GM23248 (cell line): ENCODE measurements at regions not wholly inside any gene's neighbourhood (a gene's known extent, or its start where the extent isn't known, plus 50 kb on each side); places are given as distances from the start of the nearest gene placed in this dataset.

Source experiments
- DNase-seq: peaks from one replicate; pipeline ENCODE4 v3.0.0-alpha.2; 2015
- H2AFZ ChIP-seq: fragments of 200-600 bp; sonication (generic); 2 replicates; pipeline ENCODE4 v1.6.1; 2016; ENCODE audit warnings: antibody characterized with exemption
- H3F3A ChIP-seq: fragments of 200-600 bp; sonication (generic); 2 replicates; pipeline ENCODE4 v1.6.1; 2016; ENCODE audit warnings: mild to moderate bottlenecking, antibody characterized with exemption, mixed run types; ENCODE audit not compliant: insufficient read depth
- H3K27ac ChIP-seq: fragments of 200-600 bp; sonication (generic); 2 replicates; pipeline ENCODE4 v1.5.1; 2016; ENCODE audit warnings: mild to moderate bottlenecking
- H3K27me3 ChIP-seq: fragments of 200-600 bp; sonication (generic); replicated peaks from 2 replicates; pipeline ENCODE4 v1.6.1; 2016; ENCODE audit warnings: mild to moderate bottlenecking; ENCODE audit not compliant: insufficient read depth
- H3K36me3 ChIP-seq: fragments of 200-600 bp; sonication (generic); 2 replicates; pipeline ENCODE4 v1.6.1; 2016; ENCODE audit warnings: low read depth, mild to moderate bottlenecking
- H3K4me1 ChIP-seq: fragments of 200-600 bp; sonication (generic); 2 replicates; pipeline ENCODE4 v1.6.1; 2016; ENCODE audit warnings: mild to moderate bottlenecking; ENCODE audit not compliant: insufficient read depth
- H3K4me2 ChIP-seq: fragments of 200-600 bp; sonication (generic); one replicate; pipeline ENCODE4 v1.6.1; 2016; ENCODE audit warnings: mild to moderate bottlenecking; ENCODE audit not compliant: unreplicated experiment
- H3K4me3 ChIP-seq: fragments of 200-600 bp; sonication (generic); 2 replicates; pipeline ENCODE4 v1.5.1; 2016; ENCODE audit warnings: mild to moderate bottlenecking
- H3K79me2 ChIP-seq: fragments of 200-600 bp; sonication (generic); 2 replicates; pipeline ENCODE4 v1.6.1; 2016; ENCODE audit warnings: mild to moderate bottlenecking; ENCODE audit not compliant: insufficient read depth
- H3K9ac ChIP-seq: fragments of 200-600 bp; sonication (generic); 2 replicates; pipeline ENCODE4 v1.6.1; 2016; ENCODE audit warnings: mild to moderate bottlenecking
- H3K9me2 ChIP-seq: fragments of 200-600 bp; sonication (generic); 2 replicates; pipeline ENCODE4 v1.6.1; 2016; ENCODE audit warnings: mixed run types, mild to moderate bottlenecking, moderate library complexity; ENCODE audit not compliant: insufficient read depth
- H3K9me3 ChIP-seq: fragments of 200-600 bp; sonication (generic); one replicate; pipeline ENCODE4 v1.6.1; 2017; ENCODE audit warnings: low read depth
- H4K20me1 ChIP-seq: fragments of 200-600 bp; sonication (generic); 2 replicates; pipeline ENCODE4 v1.6.0; 2016; ENCODE audit not compliant: insufficient read depth
- EZH2 ChIP-seq: fragments of 200-600 bp; sonication (generic); IDR thresholded peaks from 2 replicates; pipeline ENCODE4 v1.6.1; 2018; ENCODE audit warnings: antibody characterized with exemption, mild to moderate bottlenecking; ENCODE audit not compliant: insufficient read depth, poor library complexity, severe bottlenecking
- EZH2phosphoT487 ChIP-seq: fragments of 200-600 bp; sonication (generic); IDR thresholded peaks from 2 replicates; pipeline ENCODE4 v1.6.1; 2018; ENCODE audit warnings: antibody characterized with exemption, moderate library complexity, mild to moderate bottlenecking, low read depth; ENCODE audit not compliant: insufficient read depth
- WGBS, 2 experiments: methylation state at CpG; one replicate each; pipeline ENCODE4 v1.1.6; 2015 to 2017; ENCODE audit warnings: low lambda C conversion rate in 2 of 2, low coverage in 1 of 2; ENCODE audit errors: missing lambda C conversion rate in 2 of 2; 5-methylcytosine and 5-hydroxymethylcytosine counted together
- in situ Hi-C: fragments of 300-500 bp; cut with MboI; formaldehyde crosslinking; loops from 2 replicates; pipeline ENCODE4 v1.15.0; 2020

GRCh38 chr1:87955038-87955437 lies 626.4 kb downstream of the LMO4 start:
- DNase-seq: no peak
- H3K27ac ChIP-seq: 0 out of 2 replicates have a peak overlapping the region, but pooled peaks have one; percentile 28
- H3K9me2 ChIP-seq: no peaks in the 10 kb centered on the region
- no peak for TF ChIP-seq EZH2
- TF ChIP-seq EZH2phosphoT487: no peak
- no peaks in the 10 kb centered on the region for H3K79me2 ChIP-seq
- no peak overlapping the region for H3K9ac ChIP-seq
- H2AFZ ChIP-seq: 0 out of 2 replicates have a peak overlapping the region, but pooled peaks have one; percentile 30
- peak overlapping the region; percentile 16 for H3K4me2 ChIP-seq
- H4K20me1 ChIP-seq: no peaks in the 10 kb centered on the region
- no peaks in the 10 kb centered on the region for H3K9me3 ChIP-seq
- in situ Hi-C loops: loop anchor here (25.0 kb wide), 1 partner anchor 618 kb away; the partner anchor contains the start of gene LMO4
- H3K36me3 ChIP-seq: no peaks in the 10 kb centered on the region
- H3K4me1 ChIP-seq: peaks cover 45% of the 10 kb centered on the region
- WGBS, 2 experiments: 90 to 95% methylated on average over 5 of the region's 5 CpGs
- H3F3A ChIP-seq: peaks cover 24% of the 10 kb centered on the region
- no peak overlapping the region for H3K4me3 ChIP-seq
- no peaks in the 10 kb centered on the region for H3K27me3 ChIP-seq

- no peaks in the 10 kb centered on the region for H3K9me3 ChIP-seq
- H3K79me2 ChIP-seq: no peaks in the 10 kb centered on the region
- TF ChIP-seq EZH2phosphoT487: no peak
- no peak for TF ChIP-seq EZH2
- WGBS, 2 experiments: 0 to 2% methylated on average over 6 of the region's 6 CpGs
- no peak overlapping the region for H3K9ac ChIP-seq
- peak overlapping the region; percentile 24; the same call in 1 of the 2 replicates for H3K4me3 ChIP-seq
- H4K20me1 ChIP-seq: no peaks in the 10 kb centered on the region
- peaks cover 45% of the 10 kb centered on the region for H3K4me1 ChIP-seq
- no peaks in the 10 kb centered on the region for H3K36me3 ChIP-seq
- no peaks in the 10 kb centered on the region for H3K27me3 ChIP-seq
- in situ Hi-C loops: loop anchor here (25.0 kb wide), 1 partner anchor 619 kb away; the partner anchor contains the start of gene LMO4
- H3K27ac ChIP-seq: peak overlapping the region; percentile 57
- no peak overlapping the region for H2AFZ ChIP-seq
- DNase-seq: peak; percentile 99
- H3F3A ChIP-seq: peaks cover 24% of the 10 kb centered on the region
- H3K4me2 ChIP-seq: peak overlapping the region; percentile 30
- H3K9me2 ChIP-seq: no peaks in the 10 kb centered on the region
These were observed 627.4 kb downstream of the LMO4 start for GRCh38 chr1:87956072-87956471.

DNA sequence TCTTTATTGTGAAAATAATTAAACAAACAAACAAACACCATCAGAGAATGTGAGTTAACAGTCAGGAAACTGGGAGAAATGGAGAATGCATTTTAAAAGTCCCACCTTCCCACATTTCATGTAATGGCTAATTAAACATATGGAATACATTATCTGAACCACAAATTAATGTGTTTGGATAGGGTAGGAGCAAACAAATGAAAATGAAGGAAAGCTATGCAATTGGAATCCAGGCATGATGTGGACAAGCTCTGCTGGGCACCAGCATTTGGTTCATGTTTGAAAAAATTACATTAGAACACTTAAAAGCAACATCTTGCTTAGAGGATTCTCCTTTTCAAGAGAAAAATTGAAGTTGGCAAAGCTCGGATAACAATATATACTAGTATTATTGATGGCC lies 628.1 kb downstream of the LMO4 start:
- H3K9me2 ChIP-seq: no peaks in the 10 kb centered on the region
- H3K36me3 ChIP-seq: no peaks in the 10 kb centered on the region
- no peak overlapping the region for H3K9ac ChIP-seq
- in situ Hi-C loops: loop anchor here (25.0 kb wide), 1 partner anchor 619 kb away; the partner anchor contains the start of gene LMO4
- H2AFZ ChIP-seq: no peak overlapping the region
- WGBS, 2 experiments: 90 to 96% methylated on average over 1 of the region's 1 CpG
- H3K79me2 ChIP-seq: no peaks in the 10 kb centered on the region
- TF ChIP-seq EZH2phosphoT487: no peak
- no peak for TF ChIP-seq EZH2
- H3K27me3 ChIP-seq: no peaks in the 10 kb centered on the region
- H3K9me3 ChIP-seq: no peaks in the 10 kb centered on the region
- peak; percentile 45 for DNase-seq
- H3K4me2 ChIP-seq: peak overlapping the region; percentile 30
- H4K20me1 ChIP-seq: no peaks in the 10 kb centered on the region
- H3F3A ChIP-seq: peaks cover 27% of the 10 kb centered on the region
- H3K4me1 ChIP-seq: peaks cover 43% of the 10 kb centered on the region
- peak overlapping the region; percentile 57 for H3K27ac ChIP-seq
- H3K4me3 ChIP-seq: no peak overlapping the region; the same call in 1 of the 2 replicates

- Histone ChIP-seq H3K9ac (no peak overlapping the region), H3K4me1 (peaks cover 43% of the 10 kb centered on the region), H4K20me1 (no peaks in the 10 kb centered on the region), H3K27ac (peak overlapping the region; percentile 57; the same call in 1 of the 2 replicates), H3K79me2 (no peaks in the 10 kb centered on the region), H3K27me3 (no peaks in the 10 kb centered on the region), H2AFZ (no peak overlapping the region), H3F3A (peaks cover 33% of the 10 kb centered on the region), H3K9me3 (no peaks in the 10 kb centered on the region), H3K36me3 (no peaks in the 10 kb centered on the region), H3K4me3 (no peak overlapping the region), H3K9me2 (no peaks in the 10 kb centered on the region), H3K4me2 (peak overlapping the region; percentile 30)
- WGBS, 2 experiments: 95 to 96% methylated on average over 3 of the region's 3 CpGs
- in situ Hi-C loops: loop anchor here (25.0 kb wide), 1 partner anchor 620 kb away; the partner anchor contains the start of gene LMO4
- no peak for DNase-seq
- TF ChIP-seq EZH2phosphoT487: no peak
- no peak for TF ChIP-seq EZH2
These were observed 628.7 kb downstream of the LMO4 start for GRCh38 chr1:87957331-87957730.
